OCI-LY3 (cell line): ENCODE measurements at regions not wholly inside any gene's neighbourhood (a gene's known extent, or its start where the extent isn't known, plus 50 kb on each side); places are given as distances from the start of the nearest gene placed in this dataset.

Experiments used
- CTCF ChIP-seq: fragments of 200-600, 300-600 bp; sonication (generic); IDR thresholded peaks from 2 replicates; pipeline ENCODE4 v1.5.1; 2014; ENCODE audit warnings: antibody characterized with exemption, low read length, low read depth
- EZH2phosphoT487 ChIP-seq: fragments of 200-600 bp; shearing (Covaris generic); IDR thresholded peaks from 2 replicates; pipeline ENCODE4 v1.6.1; 2018; ENCODE audit warnings: antibody characterized with exemption, mixed run types, low read depth

DNA sequence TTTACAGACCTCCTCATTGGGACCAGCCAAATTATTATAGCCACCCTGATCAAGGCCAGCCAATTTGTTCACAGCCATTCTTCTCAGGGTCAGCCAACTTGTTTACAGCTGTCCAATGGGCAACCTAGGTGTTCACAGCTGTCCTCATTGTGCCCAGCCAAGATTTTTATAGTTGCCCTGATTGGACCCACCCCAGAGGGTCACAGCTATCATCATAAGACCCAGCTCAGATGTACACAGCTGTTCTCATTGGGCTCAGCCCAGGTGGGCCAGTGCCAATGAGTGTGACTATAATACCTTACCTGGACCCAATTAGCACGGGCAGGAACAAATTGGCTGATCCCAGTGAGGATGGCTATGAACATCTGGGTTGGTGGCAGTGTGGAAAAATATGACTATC lies 1151.8 kb downstream of the UQCRFS1 start:
- TF ChIP-seq CTCF (no peak), EZH2phosphoT487 (no peak)
